ENCODE measurements at regions not wholly inside any gene's neighbourhood (a gene's known extent, or its start where the extent isn't known, plus 50 kb on each side); places are given as distances from the start of the nearest gene placed in this dataset.

DNA sequence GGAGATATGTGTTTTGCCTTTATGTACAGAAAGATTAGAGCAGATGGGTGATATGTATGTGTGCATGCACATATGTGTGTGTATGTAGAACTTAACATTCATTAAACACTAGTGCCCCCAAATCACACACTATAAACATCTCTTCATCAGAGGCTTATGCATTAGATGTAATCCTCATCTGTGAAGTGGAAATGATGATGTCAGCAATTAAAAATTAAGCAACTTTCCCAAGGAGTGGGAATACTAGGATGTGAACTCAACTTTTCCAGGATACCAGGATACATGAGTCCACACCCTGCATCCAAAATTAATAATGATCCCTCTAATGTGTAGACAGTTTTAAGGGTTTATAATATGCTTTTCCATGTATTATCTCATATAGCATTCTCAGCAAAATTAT lies 127.7 kb upstream of the ADAMTS18 start:
- Histone ChIP-seq H3K9me3 (replicated peaks) (no peaks in the 10 kb centered on the region), H3K27ac (no peak overlapping the region), H3K4me1 (replicated peaks) (no peaks in the 10 kb centered on the region), H3K27me3 (replicated peaks) (no peaks in the 10 kb centered on the region), H3K4me3 (no peak overlapping the region), H3K36me3 (no peaks in the 10 kb centered on the region)
- DNase-seq (ENCODE audit: low read depth in 1 of 2, low spot score in 2 of 2) = no peak

- no peaks in the 10 kb centered on the region for H3K9me3 ChIP-seq (replicated peaks)
- H3K27ac ChIP-seq = no peak overlapping the region
- H3K4me1 ChIP-seq (replicated peaks) = no peaks in the 10 kb centered on the region
- H3K36me3 ChIP-seq = no peaks in the 10 kb centered on the region
- H3K4me3 ChIP-seq = no peak overlapping the region
- no peaks in the 10 kb centered on the region for H3K27me3 ChIP-seq (replicated peaks)
- DNase-seq (ENCODE audit: low read depth in 1 of 2, low spot score in 2 of 2) = no peak
Measured at GRCh38 chr16:77564791-77565390, 130.1 kb upstream of the ADAMTS18 start.

DNA sequence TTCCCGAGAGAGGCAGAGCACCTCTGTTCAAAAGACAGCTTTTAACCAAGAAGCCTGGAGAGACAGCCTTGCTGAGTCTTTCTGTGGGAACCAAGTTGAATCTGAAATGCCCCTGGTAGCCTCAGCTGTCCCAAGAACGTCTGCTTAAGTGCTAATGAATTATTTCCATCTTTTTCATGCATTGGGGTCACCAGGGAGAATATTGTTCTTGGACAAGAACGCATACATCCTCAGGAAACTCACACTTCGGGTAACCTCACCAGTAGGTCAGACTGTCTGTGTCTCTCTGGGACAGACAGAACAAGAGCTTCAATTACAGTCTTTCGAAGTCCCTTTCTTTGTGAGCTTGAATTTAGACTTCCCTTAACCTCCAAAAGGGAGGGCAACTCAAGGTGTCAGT lies 134.6 kb upstream of the ADAMTS18 start:
- no peaks in the 10 kb centered on the region for H3K4me1 ChIP-seq (replicated peaks)
- no peak overlapping the region for H3K4me3 ChIP-seq
- H3K9me3 ChIP-seq (replicated peaks) = no peaks in the 10 kb centered on the region
- no peaks in the 10 kb centered on the region for H3K27me3 ChIP-seq (replicated peaks)
- no peaks in the 10 kb centered on the region for H3K36me3 ChIP-seq
- DNase-seq (ENCODE audit: low read depth in 1 of 2, low spot score in 2 of 2) = no peak
- no peak overlapping the region for H3K27ac ChIP-seq

DNA sequence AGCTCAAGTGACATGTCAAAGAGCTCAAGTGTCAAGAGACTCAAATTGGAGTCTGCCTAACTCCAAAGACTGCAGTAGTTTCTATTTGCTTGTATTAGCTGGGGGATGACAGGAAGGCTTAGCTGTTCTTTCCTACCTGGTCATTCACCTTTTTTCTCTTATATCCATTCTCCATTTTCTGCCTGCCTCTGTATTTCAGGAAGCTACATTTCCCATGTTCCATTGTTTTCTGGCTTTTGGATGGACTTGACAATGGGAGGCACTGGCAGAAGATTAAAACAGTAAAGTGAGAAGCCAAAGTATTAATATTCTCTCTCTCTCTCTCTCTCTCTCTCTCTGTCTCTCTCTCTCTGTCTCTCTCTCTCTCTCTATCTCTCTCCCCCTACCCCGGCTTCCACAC lies 135.7 kb upstream of the ADAMTS18 start:
- H3K27me3 ChIP-seq (replicated peaks) = no peaks in the 10 kb centered on the region
- no peaks in the 10 kb centered on the region for H3K4me1 ChIP-seq (replicated peaks)
- no peak overlapping the region for H3K4me3 ChIP-seq
- DNase-seq (ENCODE audit: low read depth in 1 of 2, low spot score in 2 of 2) = no peak
- H3K36me3 ChIP-seq = no peaks in the 10 kb centered on the region
- no peaks in the 10 kb centered on the region for H3K9me3 ChIP-seq (replicated peaks)
- no peak overlapping the region for H3K27ac ChIP-seq

DNA sequence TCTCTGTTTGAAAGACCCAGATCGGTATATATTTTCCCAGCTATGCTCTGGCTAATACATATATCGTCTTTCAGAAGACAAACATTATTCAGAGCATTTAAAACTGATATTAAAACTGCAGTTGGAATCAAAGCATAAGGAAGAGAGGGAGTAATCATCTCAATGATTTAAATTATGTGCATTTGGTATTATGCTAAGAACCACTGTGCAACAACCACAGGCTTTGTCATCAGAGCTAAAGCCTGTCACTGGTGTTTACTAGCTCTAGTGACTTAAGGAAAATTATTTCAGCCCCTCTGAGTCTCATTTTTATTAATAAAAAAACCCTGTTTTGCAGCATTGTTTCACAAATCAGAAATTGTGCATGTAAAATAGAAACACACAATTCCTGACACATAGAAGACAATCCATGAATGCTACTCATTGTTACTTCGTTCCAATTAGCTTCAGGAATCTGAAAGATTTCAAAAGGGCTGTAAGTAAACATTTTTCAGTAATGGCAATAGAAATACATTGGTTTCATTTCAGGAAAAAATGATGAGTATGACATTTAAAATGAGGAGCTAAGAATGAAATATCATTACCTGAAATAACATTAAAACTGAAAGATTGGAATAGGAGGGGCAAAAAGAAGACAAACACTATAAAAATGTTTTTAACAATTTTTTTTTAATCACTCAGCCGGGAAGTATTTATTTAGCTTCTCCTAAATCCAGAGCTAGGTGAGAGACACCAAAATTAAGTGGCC lies 136.5 kb upstream of the ADAMTS18 start:
- Histone ChIP-seq H3K4me3 (no peak overlapping the region), H3K27ac (no peak overlapping the region), H3K27me3 (replicated peaks) (no peaks in the 10 kb centered on the region), H3K4me1 (replicated peaks) (no peaks in the 10 kb centered on the region), H3K9me3 (replicated peaks) (no peaks in the 10 kb centered on the region), H3K36me3 (no peaks in the 10 kb centered on the region)
- no peak for DNase-seq (ENCODE audit: low read depth in 1 of 2, low spot score in 2 of 2)

DNA sequence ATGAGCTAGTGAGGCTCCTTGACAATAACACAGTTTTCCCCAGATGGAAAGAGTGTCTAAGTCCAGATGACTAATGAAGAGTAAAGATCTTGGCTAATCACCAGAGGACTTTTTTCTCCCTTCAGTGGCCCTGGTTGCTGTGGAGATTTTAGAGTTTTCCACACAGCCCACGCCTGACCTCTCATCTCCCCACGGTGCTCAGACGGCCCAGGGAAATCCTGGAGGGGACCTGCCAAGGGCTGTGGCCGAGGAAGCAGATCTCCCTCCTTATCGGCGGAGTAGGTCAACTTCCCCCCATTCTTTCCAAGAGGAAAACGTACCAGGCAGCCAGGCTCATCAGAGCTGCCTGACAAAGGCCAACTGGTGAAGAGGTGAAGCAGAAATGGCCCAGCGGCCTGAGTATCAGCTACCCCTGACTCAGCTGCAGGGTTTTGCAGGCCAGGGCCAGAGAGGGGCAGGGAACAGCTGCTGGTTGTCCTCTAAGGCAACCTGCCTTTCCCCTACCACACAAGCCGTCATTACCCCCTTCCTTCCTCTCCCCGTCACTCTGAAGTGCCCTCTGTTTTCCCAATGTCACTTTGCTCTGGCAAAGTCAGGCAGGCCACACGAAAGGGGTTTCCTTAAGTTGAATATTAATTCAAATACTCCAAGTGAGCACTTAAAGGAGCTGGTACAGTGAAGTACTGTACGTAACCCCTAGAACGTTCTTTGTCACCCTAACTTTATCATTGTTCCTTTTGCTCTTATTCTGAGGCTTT lies 140.2 kb upstream of the ADAMTS18 start:
- Histone ChIP-seq H3K4me1 (replicated peaks) (no peaks in the 10 kb centered on the region), H3K27me3 (replicated peaks) (no peaks in the 10 kb centered on the region), H3K27ac (no peak overlapping the region), H3K36me3 (no peaks in the 10 kb centered on the region), H3K4me3 (no peak overlapping the region), H3K9me3 (replicated peaks) (no peaks in the 10 kb centered on the region)
- DNase-seq (ENCODE audit: low read depth in 1 of 2, low spot score in 2 of 2) = no peak

- no peak for DNase-seq (ENCODE audit: low read depth in 1 of 2, low spot score in 2 of 2)
- no peak overlapping the region for H3K27ac ChIP-seq
- no peaks in the 10 kb centered on the region for H3K36me3 ChIP-seq
- H3K9me3 ChIP-seq (replicated peaks) = no peaks in the 10 kb centered on the region
- H3K4me3 ChIP-seq = no peak overlapping the region
- H3K4me1 ChIP-seq (replicated peaks) = no peaks in the 10 kb centered on the region
- no peaks in the 10 kb centered on the region for H3K27me3 ChIP-seq (replicated peaks)
Measured at GRCh38 chr16:77579351-77579891, 142.9 kb upstream of the NUDT7 start.

- Histone ChIP-seq H3K9me3 (replicated peaks) (no peaks in the 10 kb centered on the region), H3K4me3 (no peak overlapping the region), H3K27me3 (replicated peaks) (no peaks in the 10 kb centered on the region), H3K4me1 (replicated peaks) (no peaks in the 10 kb centered on the region), H3K36me3 (no peaks in the 10 kb centered on the region), H3K27ac (no peak overlapping the region)
- no peak for DNase-seq (ENCODE audit: low read depth in 1 of 2, low spot score in 2 of 2)
Measured at GRCh38 chr16:77581706-77582105, 140.6 kb upstream of the NUDT7 start.

- Histone ChIP-seq H3K4me3 (no peak overlapping the region), H3K27ac (no peak overlapping the region), H3K9me3 (replicated peaks) (no peaks in the 10 kb centered on the region), H3K27me3 (replicated peaks) (no peaks in the 10 kb centered on the region), H3K36me3 (no peaks in the 10 kb centered on the region), H3K4me1 (replicated peaks) (no peaks in the 10 kb centered on the region)
- DNase-seq (ENCODE audit: low read depth in 1 of 2, low spot score in 2 of 2) = peak; percentile 40 to 47
Measured at GRCh38 chr16:77584205-77584859, 138.0 kb upstream of the NUDT7 start.

DNA sequence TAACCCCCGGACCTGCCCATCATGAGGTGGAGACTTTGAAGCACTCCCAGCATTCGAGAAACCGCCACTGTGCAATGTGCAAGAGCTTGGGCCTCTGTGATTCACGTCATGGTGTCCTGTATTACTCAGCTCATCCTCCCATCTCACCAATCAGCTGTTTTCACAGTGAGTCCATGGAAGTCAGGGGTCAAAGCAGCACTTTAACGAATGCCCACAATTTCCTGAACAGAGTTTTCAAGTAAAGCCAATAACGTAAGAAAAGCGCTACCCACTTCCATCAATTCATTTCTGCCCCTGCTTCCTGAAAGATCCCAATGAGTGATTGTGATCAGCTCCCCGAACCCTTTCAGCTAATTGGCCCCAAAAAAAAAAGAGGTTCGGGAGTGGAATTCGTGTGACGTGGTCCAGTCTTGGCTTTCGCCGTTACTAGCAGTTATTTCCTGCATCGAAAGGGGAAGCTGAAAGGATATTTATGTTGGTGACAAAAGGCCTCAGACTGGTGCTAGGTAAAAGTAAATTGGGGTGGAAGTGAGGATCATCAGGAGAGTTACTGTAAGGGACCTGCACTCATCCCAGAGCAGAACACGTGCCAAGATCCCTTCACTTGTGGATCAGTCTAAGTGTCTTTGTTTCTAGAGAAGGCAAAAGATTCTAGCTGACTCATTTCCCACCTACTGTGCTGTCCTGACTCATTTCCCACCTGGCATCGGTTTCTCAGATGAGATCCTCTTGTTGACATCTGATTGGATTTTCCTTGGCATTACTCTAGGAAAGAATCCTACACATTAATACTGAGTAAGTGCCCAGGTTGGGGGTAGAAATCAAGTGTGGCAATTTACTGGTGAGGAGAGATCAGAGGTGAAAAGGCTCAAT lies 136.7 kb upstream of the NUDT7 start:
- H3K27me3 ChIP-seq (replicated peaks) = no peaks in the 10 kb centered on the region
- no peaks in the 10 kb centered on the region for H3K36me3 ChIP-seq
- H3K4me3 ChIP-seq = no peak overlapping the region
- H3K9me3 ChIP-seq (replicated peaks) = no peaks in the 10 kb centered on the region
- no peak for DNase-seq (ENCODE audit: low read depth in 1 of 2, low spot score in 2 of 2)
- H3K4me1 ChIP-seq (replicated peaks) = no peaks in the 10 kb centered on the region
- no peak overlapping the region for H3K27ac ChIP-seq

GRCh38 chr16:77588389-77588788 lies 133.9 kb upstream of the NUDT7 start:
- no peak for DNase-seq (ENCODE audit: low read depth in 1 of 2, low spot score in 2 of 2)

GRCh38 chr16:77589071-77589765 lies 133.1 kb upstream of the NUDT7 start:
- Histone ChIP-seq H3K27ac (no peak overlapping the region), H3K27me3 (replicated peaks) (no peaks in the 10 kb centered on the region), H3K36me3 (no peaks in the 10 kb centered on the region), H3K9me3 (replicated peaks) (no peaks in the 10 kb centered on the region), H3K4me1 (replicated peaks) (no peaks in the 10 kb centered on the region), H3K4me3 (no peak overlapping the region)
- no peak for DNase-seq (ENCODE audit: low read depth in 1 of 2, low spot score in 2 of 2)

More at GRCh38 chr16:77588389-77588788, 133.9 kb upstream of the NUDT7 start:
- H3K27ac ChIP-seq = no peak overlapping the region
- no peak overlapping the region for H3K4me3 ChIP-seq
- H3K9me3 ChIP-seq (replicated peaks) = no peaks in the 10 kb centered on the region
- H3K27me3 ChIP-seq (replicated peaks) = no peaks in the 10 kb centered on the region
- no peaks in the 10 kb centered on the region for H3K4me1 ChIP-seq (replicated peaks)
- no peaks in the 10 kb centered on the region for H3K36me3 ChIP-seq
